ENCODE measurements at regions not wholly inside any gene's neighbourhood (a gene's known extent, or its start where the extent isn't known, plus 50 kb on each side); places are given as distances from the start of the nearest gene placed in this dataset.

GRCh38 chr11:70853068-70853769 is 399.2 kb downstream of the SHANK2 start:
- CTCF ChIA-PET = no interaction called here
- peaks cover 3% of the 10 kb centered on the region for H3K27me3 Mint-ChIP-seq

GRCh38 chr11:70853770-70854108 is 398.6 kb downstream of the SHANK2 start:
- H3K4me3 Mint-ChIP-seq = no peak overlapping the region
- H3K4me1 Mint-ChIP-seq = no peaks in the 10 kb centered on the region
- intact Hi-C loops (cut with micrococcal nuclease) = no loop called here
- TF ChIP-seq CTCF (IDR thresholded peaks at IDR 0.05) = no peak
- ChIA-PET POLR2A (no interaction called here), CTCF (no interaction called here)
- no peak for ATAC-seq (ENCODE audit: low read depth)
- no peak overlapping the region for H3K27ac Mint-ChIP-seq
- H3K36me3 Mint-ChIP-seq (ENCODE audit: low read depth) = no peaks in the 10 kb centered on the region
- no peak for DNase-seq
- peaks cover 3% of the 10 kb centered on the region for H3K27me3 Mint-ChIP-seq
- H3K9me3 Mint-ChIP-seq = peaks cover 6% of the 10 kb centered on the region

More at GRCh38 chr11:70853068-70853769, 399.2 kb downstream of the SHANK2 start:
- POLR2A ChIA-PET = no interaction called here
- TF ChIP-seq CTCF (IDR thresholded peaks at IDR 0.05) = no peak
- intact Hi-C loops (cut with micrococcal nuclease) = no loop called here
- DNase-seq = no peak
- Mint-ChIP-seq H3K4me3 (no peak overlapping the region), H3K27ac (no peak overlapping the region), H3K36me3 (ENCODE audit: low read depth) (no peaks in the 10 kb centered on the region), H3K4me1 (no peaks in the 10 kb centered on the region), H3K9me3 (peaks cover 7% of the 10 kb centered on the region)
- ATAC-seq (ENCODE audit: low read depth) = no peak

GRCh38 chr11:70854201-70854600 is 398.2 kb downstream of the SHANK2 start:
- peaks cover 3% of the 10 kb centered on the region for H3K27me3 Mint-ChIP-seq
- CTCF ChIA-PET = no interaction called here
- intact Hi-C loops (cut with micrococcal nuclease) = no loop called here
- no peak overlapping the region for H3K27ac Mint-ChIP-seq
- H3K9me3 Mint-ChIP-seq = peaks cover 4% of the 10 kb centered on the region
- ATAC-seq (ENCODE audit: low read depth) (no peak), DNase-seq (no peak)
- H3K36me3 Mint-ChIP-seq (ENCODE audit: low read depth) = no peaks in the 10 kb centered on the region
- no peak for TF ChIP-seq CTCF (IDR thresholded peaks at IDR 0.05)
- POLR2A ChIA-PET = no interaction called here
- no peaks in the 10 kb centered on the region for H3K4me1 Mint-ChIP-seq
- H3K4me3 Mint-ChIP-seq = no peak overlapping the region

- POLR2A ChIA-PET = no interaction called here
- H3K4me3 Mint-ChIP-seq = no peak overlapping the region
- no peak for TF ChIP-seq CTCF (IDR thresholded peaks at IDR 0.05)
- no peak for DNase-seq
- H3K27ac Mint-ChIP-seq = no peak overlapping the region
- no peak for ATAC-seq (ENCODE audit: low read depth)
- H3K4me1 Mint-ChIP-seq = no peaks in the 10 kb centered on the region
- intact Hi-C loops (cut with micrococcal nuclease) = no loop called here
- H3K9me3 Mint-ChIP-seq = peaks cover 1% of the 10 kb centered on the region
- H3K36me3 Mint-ChIP-seq (ENCODE audit: low read depth) = no peaks in the 10 kb centered on the region
- CTCF ChIA-PET = no interaction called here
- peaks cover 3% of the 10 kb centered on the region for H3K27me3 Mint-ChIP-seq
These were observed 397.3 kb downstream of the SHANK2 start for GRCh38 chr11:70854901-70855556.

- ChIA-PET POLR2A (no interaction called here), CTCF (no interaction called here)
- Mint-ChIP-seq H3K27me3 (no peaks in the 10 kb centered on the region), H3K4me3 (no peak overlapping the region), H3K27ac (no peak overlapping the region), H3K4me1 (no peaks in the 10 kb centered on the region), H3K36me3 (ENCODE audit: low read depth) (no peaks in the 10 kb centered on the region), H3K9me3 (no peaks in the 10 kb centered on the region)
- DNase-seq (no peak), ATAC-seq (ENCODE audit: low read depth) (no peak)
- intact Hi-C loops (cut with micrococcal nuclease) = no loop called here
- no peak for TF ChIP-seq CTCF (IDR thresholded peaks at IDR 0.05)
These were observed 394.5 kb downstream of the SHANK2 start for GRCh38 chr11:70857894-70858293.
